Activated T-helper 2 cell treated with anti-CD3 and anti-CD28 coated beads, Interferon-gamma antibody, Interleukin-2, Interleukin-4, amounts not matched to agents 10 μg/mL and 5 μg/mL and 100 μg/mL, durations not matched to agents 14 hours and 24 hours and 36 hours (primary cell): ENCODE measurements at regions not wholly inside any gene's neighbourhood (a gene's known extent, or its start where the extent isn't known, plus 50 kb on each side); places are given as distances from the start of the nearest gene placed in this dataset.

Experiments used
- DNase-seq: peaks from one replicate; pipeline ENCODE4 v3.0.0; 2021; ENCODE audit warnings: low spot score
- H3K27ac Mint-ChIP-seq: one replicate; pipeline ENCODE4 v1.8.0; 2021; ENCODE audit warnings: mixed read lengths
- H3K27me3 Mint-ChIP-seq: one replicate; pipeline ENCODE4 v1.8.0; 2021; ENCODE audit warnings: low read depth, mixed read lengths
- H3K36me3 Mint-ChIP-seq: one replicate; pipeline ENCODE4 v1.8.0; 2021; ENCODE audit warnings: low read depth, mixed read lengths
- H3K4me1 Mint-ChIP-seq: one replicate; pipeline ENCODE4 v1.8.0; 2021; ENCODE audit warnings: low read depth, mixed read lengths
- H3K4me3 Mint-ChIP-seq: one replicate; pipeline ENCODE4 v1.8.0; 2021; ENCODE audit warnings: low read depth, mild to moderate bottlenecking, moderate library complexity, mixed read lengths
- H3K9me3 Mint-ChIP-seq: one replicate; pipeline ENCODE4 v1.8.0; 2021; ENCODE audit warnings: mixed read lengths
- intact Hi-C: fragments of 100-400 bp; cut with micrococcal nuclease; formaldehyde crosslinking; loops from one replicate; pipeline ENCODE4 v1.15.1; 2023

DNA sequence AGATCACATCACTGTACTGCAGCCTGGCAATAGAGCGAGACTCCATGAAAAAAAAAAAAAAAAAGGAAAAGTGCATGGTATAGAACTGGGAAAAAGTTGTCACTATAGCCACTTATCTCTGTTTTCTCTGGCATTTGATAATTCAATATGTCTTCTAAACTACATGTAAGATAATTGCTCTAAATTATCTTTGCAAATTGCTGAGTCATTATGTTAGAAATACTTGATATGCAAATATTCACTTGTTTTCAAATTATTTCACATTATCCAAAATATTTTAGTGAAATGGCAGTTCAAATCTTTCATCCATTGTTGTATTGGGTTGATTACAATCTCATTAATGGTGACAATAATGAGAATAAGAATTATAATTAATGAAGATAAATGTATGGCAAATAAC, 1455.1 kb downstream of the KCNT2 start:
- no peaks in the 10 kb centered on the region for H3K27me3 Mint-ChIP-seq
- H3K4me1 Mint-ChIP-seq, result no peaks in the 10 kb centered on the region
- DNase-seq, result no peak
- H3K27ac Mint-ChIP-seq, result no peak overlapping the region
- no peak overlapping the region for H3K4me3 Mint-ChIP-seq
- intact Hi-C loops, result no loop called here
- no peaks in the 10 kb centered on the region for H3K9me3 Mint-ChIP-seq
- no peaks in the 10 kb centered on the region for H3K36me3 Mint-ChIP-seq

DNA sequence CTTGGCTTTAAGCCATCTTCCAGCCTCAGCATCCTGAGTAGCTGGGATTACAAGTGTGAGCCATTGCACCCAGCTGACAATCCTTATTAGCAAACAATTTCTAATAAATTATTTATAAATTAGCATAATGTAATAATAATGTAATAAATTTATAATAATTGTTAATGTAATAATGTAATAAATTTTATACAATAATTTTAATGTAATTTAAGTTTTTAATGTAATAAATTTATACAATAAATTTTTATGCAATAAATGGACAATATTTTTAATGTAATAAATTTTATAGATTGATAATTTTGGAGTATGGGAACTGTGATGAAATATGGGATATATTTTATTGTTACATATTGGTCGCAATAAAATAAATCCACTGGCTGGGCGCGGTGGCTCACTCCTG, 1457.5 kb downstream of the KCNT2 start:
- no peaks in the 10 kb centered on the region for H3K4me1 Mint-ChIP-seq
- no peak for DNase-seq
- no peak overlapping the region for H3K4me3 Mint-ChIP-seq
- no peak overlapping the region for H3K27ac Mint-ChIP-seq
- H3K36me3 Mint-ChIP-seq, result no peaks in the 10 kb centered on the region
- intact Hi-C loops, result no loop called here
- no peaks in the 10 kb centered on the region for H3K27me3 Mint-ChIP-seq
- H3K9me3 Mint-ChIP-seq, result no peaks in the 10 kb centered on the region

DNA sequence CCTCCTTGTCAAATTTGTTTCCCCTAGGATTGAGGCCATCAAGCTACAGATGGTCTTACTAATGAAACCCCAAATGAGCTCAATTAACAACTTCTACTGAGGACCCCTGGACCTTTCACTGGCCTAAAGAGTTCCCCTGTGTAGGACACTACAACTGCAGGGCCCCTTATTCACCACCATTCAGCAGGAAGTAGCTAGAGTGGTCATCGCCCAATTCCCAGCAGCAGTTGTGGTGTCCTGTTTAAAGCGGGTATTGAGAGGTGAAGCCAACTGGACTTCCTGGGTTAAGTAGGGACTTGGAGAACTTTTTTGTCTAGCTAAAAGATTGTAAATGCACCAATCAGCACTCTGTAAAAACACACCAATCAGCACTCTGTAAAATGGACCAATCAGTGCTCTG, 1466.9 kb downstream of the KCNT2 start:
- H3K9me3 Mint-ChIP-seq, result peaks cover 29% of the 10 kb centered on the region
- no peak overlapping the region for H3K4me3 Mint-ChIP-seq
- no peak for DNase-seq
- no peaks in the 10 kb centered on the region for H3K36me3 Mint-ChIP-seq
- no peak overlapping the region for H3K27ac Mint-ChIP-seq
- H3K4me1 Mint-ChIP-seq, result no peaks in the 10 kb centered on the region
- H3K27me3 Mint-ChIP-seq, result no peaks in the 10 kb centered on the region
- intact Hi-C loops, result no loop called here

DNA sequence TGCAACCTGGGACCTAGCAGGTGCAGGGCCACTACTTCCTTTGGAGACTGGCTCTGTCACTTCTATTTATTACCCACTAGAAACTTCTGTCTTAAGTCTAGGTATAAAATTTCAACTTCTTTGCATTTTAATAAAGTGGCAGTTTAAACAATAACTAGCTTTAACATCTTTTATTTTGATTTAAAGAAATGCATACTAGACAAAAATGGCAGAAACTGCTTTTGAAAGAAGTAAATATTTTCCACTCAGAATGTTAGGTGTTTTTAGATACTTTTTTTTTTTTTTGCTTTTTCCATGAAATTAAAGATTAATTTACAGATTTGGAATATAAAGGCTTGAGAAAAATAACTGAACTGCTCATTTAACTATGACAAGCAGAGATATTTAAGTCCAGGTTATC, 1477.6 kb downstream of the KCNT2 start:
- DNase-seq, result no peak
- H3K36me3 Mint-ChIP-seq, result no peaks in the 10 kb centered on the region
- H3K27me3 Mint-ChIP-seq, result no peaks in the 10 kb centered on the region
- peaks cover 4% of the 10 kb centered on the region for H3K9me3 Mint-ChIP-seq
- H3K27ac Mint-ChIP-seq, result no peak overlapping the region
- H3K4me3 Mint-ChIP-seq, result no peak overlapping the region
- intact Hi-C loops, result no loop called here
- no peaks in the 10 kb centered on the region for H3K4me1 Mint-ChIP-seq

DNA sequence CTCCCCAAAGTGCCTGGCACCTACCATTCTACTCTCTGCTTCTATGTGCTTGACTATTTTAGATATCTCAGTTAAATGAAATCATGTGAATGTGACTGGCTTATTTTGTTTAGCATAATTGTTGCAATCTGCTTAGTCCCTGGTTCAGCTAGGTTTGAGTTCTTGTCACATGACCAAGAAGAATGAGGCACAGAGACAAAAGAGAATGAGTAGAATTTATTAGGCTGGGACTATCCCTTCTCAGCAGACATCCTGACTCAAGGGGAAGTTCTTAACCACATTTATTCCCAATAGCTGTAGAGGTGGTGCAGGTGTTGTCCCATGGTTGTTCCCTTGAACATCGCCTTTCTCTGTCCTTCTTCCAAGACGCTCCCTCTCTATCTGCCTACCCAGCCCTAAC, 1485.7 kb downstream of the KCNT2 start:
- Mint-ChIP-seq H3K27me3 (no peaks in the 10 kb centered on the region), H3K36me3 (no peaks in the 10 kb centered on the region), H3K9me3 (no peaks in the 10 kb centered on the region), H3K4me3 (no peak overlapping the region), H3K4me1 (no peaks in the 10 kb centered on the region), H3K27ac (no peak overlapping the region)
- no peak for DNase-seq
- intact Hi-C loops, result no loop called here

DNA sequence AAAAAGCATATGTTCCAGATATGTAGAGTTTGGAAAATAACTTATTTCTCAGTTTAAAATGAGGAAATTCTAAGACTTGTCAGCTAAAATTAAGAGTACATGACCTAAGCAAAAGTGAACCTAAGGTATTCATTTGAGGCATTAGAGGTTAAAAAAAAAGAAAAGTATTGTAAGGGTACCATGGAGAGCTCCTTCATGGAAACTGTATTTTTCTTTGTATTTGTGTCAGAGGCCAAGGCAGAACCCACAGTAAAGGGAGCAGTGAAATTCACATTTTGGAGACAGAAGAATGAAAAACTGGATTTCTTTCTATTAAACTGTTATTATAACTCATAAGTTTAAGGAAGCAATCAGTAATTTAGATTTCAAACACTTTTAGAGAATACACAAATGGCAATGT, 1494.8 kb downstream of the KCNT2 start:
- Mint-ChIP-seq H3K27ac (no peak overlapping the region), H3K4me1 (no peaks in the 10 kb centered on the region), H3K9me3 (no peaks in the 10 kb centered on the region), H3K27me3 (no peaks in the 10 kb centered on the region), H3K4me3 (no peak overlapping the region), H3K36me3 (no peaks in the 10 kb centered on the region)
- DNase-seq, result no peak
- intact Hi-C loops, result no loop called here

DNA sequence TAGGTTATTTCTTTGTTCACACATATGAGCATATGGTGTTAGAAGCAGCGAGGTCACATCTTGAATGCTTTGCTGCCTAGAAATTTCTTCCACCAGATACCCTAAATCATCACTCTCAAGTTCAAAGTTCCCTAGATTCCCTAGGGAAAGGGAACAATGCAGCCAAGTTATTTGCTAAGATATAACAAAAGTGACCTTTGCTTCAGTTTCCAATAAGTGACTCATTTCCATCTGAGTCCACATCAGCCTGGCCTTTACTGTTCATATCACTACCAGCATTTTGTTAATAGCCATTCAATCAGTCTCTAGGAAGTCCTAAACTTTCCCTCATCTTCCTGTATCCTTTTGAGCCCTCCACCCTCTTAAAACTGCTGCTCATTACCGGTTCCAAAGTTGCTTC, 1502.5 kb downstream of the KCNT2 start:
- Mint-ChIP-seq H3K4me1 (no peaks in the 10 kb centered on the region), H3K36me3 (no peaks in the 10 kb centered on the region), H3K4me3 (no peak overlapping the region), H3K9me3 (peaks cover 6% of the 10 kb centered on the region), H3K27ac (no peak overlapping the region), H3K27me3 (no peaks in the 10 kb centered on the region)
- intact Hi-C loops, result no loop called here
- no peak for DNase-seq

DNA sequence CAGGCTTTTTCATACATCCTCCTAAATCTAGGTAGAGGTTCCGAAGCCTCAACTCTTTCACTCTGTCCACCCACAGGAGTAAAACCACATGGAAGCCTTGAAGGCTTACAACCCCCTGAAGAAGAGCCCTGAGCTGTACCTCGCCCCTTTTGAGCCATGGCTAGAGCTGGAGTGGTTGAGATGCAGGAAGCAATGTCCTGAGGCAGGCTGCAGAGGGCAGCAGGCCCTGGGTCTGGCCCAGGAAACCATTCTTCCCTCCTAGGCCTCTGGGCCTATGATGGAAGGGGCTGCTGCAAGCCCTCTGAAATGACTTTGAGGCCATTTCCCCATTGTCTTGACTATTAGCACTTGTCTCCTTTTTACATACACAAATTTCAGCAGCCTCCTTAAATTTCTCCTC, 1503.0 kb downstream of the KCNT2 start:
- Mint-ChIP-seq H3K4me3 (no peak overlapping the region), H3K4me1 (no peaks in the 10 kb centered on the region), H3K27me3 (no peaks in the 10 kb centered on the region), H3K27ac (no peak overlapping the region), H3K9me3 (peaks cover 6% of the 10 kb centered on the region), H3K36me3 (no peaks in the 10 kb centered on the region)
- intact Hi-C loops, result no loop called here
- no peak for DNase-seq

DNA sequence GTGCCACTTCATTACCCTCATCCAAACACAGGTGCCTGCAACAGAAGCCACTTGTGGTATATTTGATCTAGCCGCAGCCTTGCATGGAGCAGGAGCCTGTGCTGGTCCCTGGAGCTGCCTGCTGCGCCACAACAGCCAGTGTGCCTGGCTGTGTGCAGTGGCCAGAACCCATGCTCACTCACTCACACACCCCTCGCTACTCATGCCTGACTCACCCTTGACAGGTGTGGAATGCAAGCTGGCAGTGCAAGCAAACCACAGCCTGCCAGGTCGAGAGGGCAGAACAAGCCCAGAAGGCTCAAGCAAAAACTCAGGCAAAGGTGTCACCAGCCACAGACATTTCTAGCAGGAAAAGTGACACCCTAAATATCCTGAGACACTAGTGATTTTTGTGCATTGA, 1510.9 kb downstream of the KCNT2 start:
- Mint-ChIP-seq H3K9me3 (no peaks in the 10 kb centered on the region), H3K27me3 (no peaks in the 10 kb centered on the region), H3K36me3 (no peaks in the 10 kb centered on the region), H3K4me3 (no peak overlapping the region), H3K27ac (no peak overlapping the region), H3K4me1 (no peaks in the 10 kb centered on the region)
- intact Hi-C loops, result no loop called here
- DNase-seq, result no peak

DNA sequence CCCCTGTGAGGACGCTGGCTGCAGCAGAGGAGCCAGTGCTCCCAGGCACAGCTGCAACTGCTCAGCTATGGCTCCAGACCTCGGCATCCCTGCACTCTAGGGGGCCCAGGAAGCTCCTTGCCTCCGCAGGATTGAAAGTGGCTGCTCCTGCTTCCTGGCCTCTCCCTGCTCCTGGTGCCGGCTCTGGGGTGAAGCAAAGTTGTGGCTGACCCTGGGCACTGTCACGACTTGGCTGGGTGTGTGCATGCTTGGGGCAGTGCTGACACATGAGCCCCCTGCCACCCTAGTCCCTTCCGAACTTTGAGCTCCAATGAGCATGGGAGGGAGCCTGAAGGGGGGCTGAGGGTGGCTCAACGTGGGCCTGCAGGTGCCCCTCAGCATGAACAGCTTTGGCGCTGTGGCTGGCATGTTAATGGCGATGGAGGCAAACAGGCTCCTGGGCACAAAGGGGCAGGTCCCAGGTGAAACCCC, 1512.2 kb downstream of the KCNT2 start:
- H3K4me1 Mint-ChIP-seq, result no peaks in the 10 kb centered on the region
- H3K9me3 Mint-ChIP-seq, result no peaks in the 10 kb centered on the region
- H3K27me3 Mint-ChIP-seq, result no peaks in the 10 kb centered on the region
- H3K4me3 Mint-ChIP-seq, result no peak overlapping the region
- no peaks in the 10 kb centered on the region for H3K36me3 Mint-ChIP-seq
- no peak overlapping the region for H3K27ac Mint-ChIP-seq
- intact Hi-C loops, result no loop called here
- no peak for DNase-seq

DNA sequence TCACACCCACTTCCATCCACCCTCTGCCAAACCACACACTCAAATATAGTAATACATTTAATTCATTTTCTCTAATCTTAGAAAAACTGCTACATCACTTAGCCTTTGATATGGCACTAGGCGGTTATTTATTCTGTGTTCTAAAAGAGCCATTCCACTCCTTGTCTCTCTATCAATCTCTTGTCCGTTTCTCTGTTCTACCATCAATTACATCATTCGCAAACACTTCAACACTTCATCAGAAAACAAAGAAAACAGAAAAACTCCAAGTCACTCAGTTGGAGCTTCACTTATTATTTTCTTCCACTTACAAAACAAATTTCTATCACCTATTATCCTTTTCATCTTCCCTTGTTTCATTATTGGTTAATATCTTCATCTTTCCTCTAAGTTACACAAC, 1523.0 kb downstream of the KCNT2 start:
- H3K4me1 Mint-ChIP-seq, result no peaks in the 10 kb centered on the region
- no peak for DNase-seq
- H3K9me3 Mint-ChIP-seq, result no peaks in the 10 kb centered on the region
- H3K4me3 Mint-ChIP-seq, result no peak overlapping the region
- intact Hi-C loops, result no loop called here
- H3K27me3 Mint-ChIP-seq, result no peaks in the 10 kb centered on the region
- no peak overlapping the region for H3K27ac Mint-ChIP-seq
- no peaks in the 10 kb centered on the region for H3K36me3 Mint-ChIP-seq

DNA sequence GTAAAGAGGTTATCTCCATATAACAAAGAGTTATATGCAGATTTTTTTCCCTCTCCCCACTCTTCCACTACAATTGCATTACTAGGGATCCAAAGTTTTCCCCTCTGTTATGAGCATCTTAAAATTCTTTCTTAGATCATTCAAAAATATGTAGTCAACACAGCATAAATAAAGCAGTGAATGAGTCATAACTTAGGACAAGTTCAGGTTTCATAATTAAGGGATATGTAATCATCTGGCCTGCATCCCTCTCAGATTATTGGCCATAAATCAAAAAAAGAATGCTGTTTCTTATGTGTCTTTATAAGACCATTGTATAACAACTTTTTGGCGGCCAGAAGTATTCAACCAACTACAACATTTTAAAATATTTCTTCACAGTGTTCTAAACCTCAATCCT, 1526.1 kb downstream of the KCNT2 start:
- Mint-ChIP-seq H3K9me3 (no peaks in the 10 kb centered on the region), H3K27ac (no peak overlapping the region), H3K4me1 (no peaks in the 10 kb centered on the region), H3K36me3 (no peaks in the 10 kb centered on the region), H3K27me3 (no peaks in the 10 kb centered on the region), H3K4me3 (no peak overlapping the region)
- DNase-seq, result no peak
- intact Hi-C loops, result no loop called here

DNA sequence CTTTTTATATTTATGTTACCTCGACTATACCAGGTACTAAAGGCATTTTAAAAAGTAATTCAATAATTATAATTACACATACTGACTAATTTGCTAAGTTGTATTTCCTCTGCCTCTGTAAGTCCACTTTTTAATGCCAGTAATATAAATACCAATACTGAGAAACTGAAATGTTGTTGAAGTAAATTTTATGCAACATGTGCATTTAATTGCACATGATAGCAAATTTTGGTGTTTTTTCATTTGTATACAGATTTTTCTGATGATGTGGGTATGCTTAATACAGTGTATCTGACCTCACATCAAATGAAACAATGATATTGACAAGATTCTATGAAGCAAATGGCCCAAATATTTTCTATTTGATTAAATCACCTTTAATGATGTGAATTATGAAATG, 1531.6 kb downstream of the KCNT2 start:
- intact Hi-C loops, result no loop called here
- H3K36me3 Mint-ChIP-seq, result no peaks in the 10 kb centered on the region
- no peak overlapping the region for H3K27ac Mint-ChIP-seq
- no peaks in the 10 kb centered on the region for H3K9me3 Mint-ChIP-seq
- DNase-seq, result no peak
- no peak overlapping the region for H3K4me3 Mint-ChIP-seq
- no peaks in the 10 kb centered on the region for H3K4me1 Mint-ChIP-seq
- H3K27me3 Mint-ChIP-seq, result no peaks in the 10 kb centered on the region

DNA sequence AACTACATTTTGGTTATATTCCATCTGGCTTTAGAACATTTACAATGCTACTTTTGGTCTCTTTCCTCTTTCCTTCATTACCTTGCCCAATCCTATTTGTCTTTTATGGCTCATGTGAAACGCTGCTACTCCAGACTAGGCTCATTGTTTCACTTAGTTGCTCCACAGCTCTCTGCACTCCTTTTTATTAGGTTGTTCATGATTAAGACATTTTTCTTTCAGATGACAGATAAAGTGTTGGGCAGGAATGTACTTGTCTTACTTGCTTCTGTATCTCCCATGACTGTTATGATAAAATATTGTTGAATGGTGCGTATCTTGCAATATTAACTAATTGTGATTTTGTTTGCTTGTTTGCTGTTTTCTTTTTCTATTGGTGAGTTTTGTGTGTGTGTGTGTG, 1532.3 kb downstream of the KCNT2 start:
- Mint-ChIP-seq H3K36me3 (no peaks in the 10 kb centered on the region), H3K4me1 (no peaks in the 10 kb centered on the region), H3K27ac (no peak overlapping the region), H3K9me3 (no peaks in the 10 kb centered on the region), H3K4me3 (no peak overlapping the region), H3K27me3 (no peaks in the 10 kb centered on the region)
- intact Hi-C loops, result no loop called here
- DNase-seq, result no peak
